GM12878 (cell line): ENCODE measurements at regions not wholly inside any gene's neighbourhood (a gene's known extent, or its start where the extent isn't known, plus 50 kb on each side); places are given as distances from the start of the nearest gene placed in this dataset.

Experiments
- ATAC-seq: fragments of 200-7000 bp; cut with Tn5 transposase; 3 replicates; pipeline ENCODE4 v1.9.1; 2020; ENCODE audit warnings: mild to moderate bottlenecking, moderate library complexity
- BruUV-seq: library from RNA; stranded (reverse); fragments of 400-500 nt; replicated peaks from 2 replicates; lab custom pipeline; 2021; lab: Mats Ljungman, UMichigan
- CTCF ChIA-PET: fragments of 300-600 bp; sonication (Branson Sonifier 250); formaldehyde crosslinking; extraction: SDS; loops from one replicate; lab custom pipeline; 2021; ENCODE audit warnings: inconsistent platforms; lab: Yijun Ruan, JAX
- POLR2A ChIA-PET: fragments of 350-600 bp; formaldehyde crosslinking; extraction: SDS; loops from one replicate; lab custom pipeline; 2021; ENCODE audit warnings: inconsistent platforms; lab: Charles Lee
- RAD21 ChIA-PET: fragments of 300-600 bp; sonication (Branson Sonifier 250); formaldehyde crosslinking; loops from one replicate; lab custom pipeline; 2023; ENCODE audit warnings: antibody characterized with exemption; ENCODE audit not compliant: unreplicated experiment; lab: Charles Lee
- SMC1A ChIA-PET: fragments of 300-600 bp; sonication (Branson Sonifier 250); formaldehyde crosslinking; loops from one replicate; lab custom pipeline; 2023; ENCODE audit not compliant: unreplicated experiment, uncharacterized antibody; lab: Charles Lee
- DNase-seq: peaks from one replicate; pipeline ENCODE4 v3.0.0-alpha.2; 2011; ENCODE audit warnings: low read depth, low spot score
- FAIRE-seq: peaks from 3 replicates; lab custom pipeline; 2011; peaks lifted over from hg19 to GRCh38; lab: Jason Lieb, UNC
- H2AFZ ChIP-seq: 2 replicates; pipeline ENCODE4 v1.6.0; 2011; ENCODE audit warnings: low read depth, low read length, control low read depth; ENCODE audit not compliant: control insufficient read depth
- H3K27ac ChIP-seq: 2 replicates; pipeline ENCODE4 v1.5.1; 2011; ENCODE audit warnings: control low read depth; ENCODE audit not compliant: control insufficient read depth, insufficient read depth
- H3K27me3 ChIP-seq, 2 experiments: replicated peaks in 1 of 2; 2 replicates each; pipeline versions ENCODE4 v1.6.0 to v1.6.1; 2011; ENCODE audit warnings: low read length in 1 of 2; ENCODE audit not compliant: control insufficient read depth in 2 of 2, insufficient read depth in 2 of 2
- H3K36me3 ChIP-seq, 2 experiments: 2 replicates each; pipeline ENCODE4 v1.5.1; 2011; ENCODE audit warnings: low read length in 1 of 2; ENCODE audit not compliant: control insufficient read depth in 2 of 2, insufficient read depth in 2 of 2
- H3K4me1 ChIP-seq: 2 replicates; pipeline ENCODE4 v1.6.1; 2011; ENCODE audit warnings: mild to moderate bottlenecking, low read length, moderate library complexity, mixed read lengths; ENCODE audit not compliant: control insufficient read depth, insufficient read depth
- H3K4me2 ChIP-seq: 2 replicates; pipeline ENCODE4 v1.6.0; 2011; ENCODE audit warnings: control low read depth; ENCODE audit not compliant: control insufficient read depth, insufficient read depth
- H3K4me3 ChIP-seq: fragments of 200-600 bp; sonication (generic); 2 replicates; pipeline ENCODE4 v1.5.1; 2016
- H3K79me2 ChIP-seq: 2 replicates; pipeline ENCODE4 v1.6.0; 2011; ENCODE audit warnings: low read length; ENCODE audit not compliant: control insufficient read depth, insufficient read depth
- H3K9ac ChIP-seq: 2 replicates; pipeline ENCODE4 v1.8.0; 2011; ENCODE audit warnings: low read length, control low read depth, mixed read lengths; ENCODE audit not compliant: control insufficient read depth, insufficient read depth
- H3K9me3 ChIP-seq: replicated peaks from 3 replicates; pipeline ENCODE4 v1.5.1; 2011; ENCODE audit warnings: mild to moderate bottlenecking, low read length; ENCODE audit not compliant: control insufficient read depth, insufficient read depth
- H4K20me1 ChIP-seq: 2 replicates; pipeline ENCODE4 v1.6.0; 2011; ENCODE audit not compliant: control insufficient read depth, insufficient read depth
- ATF3 ChIP-seq: IDR thresholded peaks from 2 replicates; pipeline ENCODE4 v1.6.1; 2011; ENCODE audit warnings: low read depth, mild to moderate bottlenecking, low read length, moderate library complexity, borderline replicate concordance; ENCODE audit errors: extremely low read depth
- BRCA1 ChIP-seq: IDR thresholded peaks from 2 replicates; pipeline ENCODE4 v1.6.1; 2011; ENCODE audit warnings: low read depth, low read length, improper control_type of control experiment
- LARP7 ChIP-seq: fragments of 450-650 bp; IDR thresholded peaks from 2 replicates; pipeline ENCODE4 v1.6.1; 2017; ENCODE audit warnings: mild to moderate bottlenecking
- POU2F2 ChIP-seq: IDR thresholded peaks from 3 replicates; pipeline ENCODE4 v1.6.1; 2011; ENCODE audit warnings: low read depth, mild to moderate bottlenecking, low read length, borderline replicate concordance
- RAD51 ChIP-seq: fragments of 450-650 bp; IDR thresholded peaks from 2 replicates; pipeline ENCODE4 v1.6.1; 2016; ENCODE audit warnings: moderate library complexity, mild to moderate bottlenecking, inconsistent platforms
- RUNX3 ChIP-seq: IDR thresholded peaks from 2 replicates; pipeline ENCODE4 v1.6.1; 2012; ENCODE audit warnings: low read length, inconsistent platforms
- TCF12 ChIP-seq: IDR thresholded peaks from 2 replicates; pipeline ENCODE4 v1.6.1; 2011; ENCODE audit warnings: low read depth, mild to moderate bottlenecking, low read length
- WGBS: methylation state at CpG from one replicate; pipeline ENCODE4 v1.1.6; 2016; ENCODE audit warnings: low lambda C conversion rate; ENCODE audit not compliant: insufficient replicate concordance, insufficient coverage; ENCODE audit errors: missing lambda C conversion rate; 5-methylcytosine and 5-hydroxymethylcytosine counted together
- in situ Hi-C: fragments of 300-500 bp; cut with MboI; formaldehyde crosslinking; loops from 9 replicates; pipeline ENCODE4 v1.14.3; 2018; ENCODE audit warnings: mixed read lengths
- intact Hi-C: fragments of 100-400 bp; cut with micrococcal nuclease; formaldehyde crosslinking; loops from one replicate; pipeline ENCODE4 v1.14.2; 2022; ENCODE audit not compliant: unreplicated experiment

- RAD21 ChIA-PET = no interaction called here
- ATAC-seq = no peak
- no TSS peak for BruUV-seq
Measured at GRCh38 chrX:142299406-142299805, 94.3 kb upstream of the MAGEC2 start.

GRCh38 chrX:142296421-142296820, 91.3 kb upstream of the MAGEC2 start:
- intact Hi-C loops = no loop called here
- Histone ChIP-seq H3K79me2 (no peaks in the 10 kb centered on the region), H3K9ac (no peak overlapping the region), H2AFZ (no peak overlapping the region), H3K4me2 (no peak overlapping the region), H3K36me3 (no peaks in the 10 kb centered on the region), H4K20me1 (no peaks in the 10 kb centered on the region), H3K27me3 (no peaks in the 10 kb centered on the region), H3K4me3 (no peak overlapping the region), H3K9me3 (no peaks in the 10 kb centered on the region), H3K4me1 (no peaks in the 10 kb centered on the region), H3K27ac (no peak overlapping the region)
- no TSS peak for BruUV-seq
- WGBS = 87% methylated on average over 1 of the region's 1 CpG
- ChIA-PET POLR2A (no interaction called here), RAD21 (no interaction called here), CTCF (no interaction called here), SMC1A (no interaction called here)
- no peak for FAIRE-seq
- TF ChIP-seq BRCA1 (no peak), POU2F2 (no peak), ATF3 (no peak), LARP7 (no peak), RAD51 (no peak), RUNX3 (no peak), TCF12 (no peak)
- in situ Hi-C loops = no loop called here
- DNase-seq = no peak
- ATAC-seq = no peak

More at GRCh38 chrX:142299406-142299805, 94.3 kb upstream of the MAGEC2 start:
- Histone ChIP-seq H2AFZ (no peak overlapping the region), H3K79me2 (no peaks in the 10 kb centered on the region), H4K20me1 (no peaks in the 10 kb centered on the region), H3K9me3 (no peaks in the 10 kb centered on the region), H3K4me2 (no peak overlapping the region), H3K4me1 (no peaks in the 10 kb centered on the region), H3K27ac (no peak overlapping the region), H3K4me3 (no peak overlapping the region), H3K27me3 (no peaks in the 10 kb centered on the region), H3K9ac (no peak overlapping the region), H3K36me3 (no peaks in the 10 kb centered on the region)
- intact Hi-C loops = no loop called here
- ChIA-PET POLR2A (interaction anchor here (0.7 kb wide), 1 partner anchor 401 kb away, joined by 6 read pairs; no protein-coding TSS in a partner anchor), CTCF (no interaction called here), SMC1A (no interaction called here)
- FAIRE-seq (no peak), DNase-seq (no peak)
- WGBS = 23% methylated on average over 2 of the region's 2 CpGs
- in situ Hi-C loops = no loop called here
- TF ChIP-seq BRCA1 = no peak
